ENCODE measurements at regions not wholly inside any gene's neighbourhood (a gene's known extent, or its start where the extent isn't known, plus 50 kb on each side); places are given as distances from the start of the nearest gene placed in this dataset.

- no peak for DNase-seq
These were observed 649.6 kb downstream of the BCL11B start for GRCh38 chr14:98622208-98623051.

GRCh38 chr14:98623788-98624415 lies 648.1 kb downstream of the BCL11B start:
- no peak for DNase-seq

DNA sequence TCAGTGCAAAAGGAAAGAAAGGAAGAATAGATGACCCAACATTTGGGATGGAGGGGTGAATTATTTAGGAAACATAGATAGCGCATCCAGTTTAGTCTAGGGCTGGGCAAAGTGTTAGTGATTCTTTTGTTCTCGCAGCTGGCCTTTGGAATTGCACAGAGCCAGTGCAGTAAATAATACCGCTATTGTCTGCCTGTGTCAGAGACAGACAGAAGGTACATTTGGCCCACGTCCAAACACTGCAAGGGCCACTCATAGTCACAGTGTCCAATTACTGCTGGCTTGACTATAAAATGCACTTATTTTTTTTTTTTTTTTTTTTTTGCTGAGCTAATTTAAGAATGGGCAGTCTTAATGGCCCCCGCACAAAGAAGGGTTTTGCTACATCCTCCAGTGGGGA lies 638.6 kb downstream of the BCL11B start:
- no peak for DNase-seq

DNA sequence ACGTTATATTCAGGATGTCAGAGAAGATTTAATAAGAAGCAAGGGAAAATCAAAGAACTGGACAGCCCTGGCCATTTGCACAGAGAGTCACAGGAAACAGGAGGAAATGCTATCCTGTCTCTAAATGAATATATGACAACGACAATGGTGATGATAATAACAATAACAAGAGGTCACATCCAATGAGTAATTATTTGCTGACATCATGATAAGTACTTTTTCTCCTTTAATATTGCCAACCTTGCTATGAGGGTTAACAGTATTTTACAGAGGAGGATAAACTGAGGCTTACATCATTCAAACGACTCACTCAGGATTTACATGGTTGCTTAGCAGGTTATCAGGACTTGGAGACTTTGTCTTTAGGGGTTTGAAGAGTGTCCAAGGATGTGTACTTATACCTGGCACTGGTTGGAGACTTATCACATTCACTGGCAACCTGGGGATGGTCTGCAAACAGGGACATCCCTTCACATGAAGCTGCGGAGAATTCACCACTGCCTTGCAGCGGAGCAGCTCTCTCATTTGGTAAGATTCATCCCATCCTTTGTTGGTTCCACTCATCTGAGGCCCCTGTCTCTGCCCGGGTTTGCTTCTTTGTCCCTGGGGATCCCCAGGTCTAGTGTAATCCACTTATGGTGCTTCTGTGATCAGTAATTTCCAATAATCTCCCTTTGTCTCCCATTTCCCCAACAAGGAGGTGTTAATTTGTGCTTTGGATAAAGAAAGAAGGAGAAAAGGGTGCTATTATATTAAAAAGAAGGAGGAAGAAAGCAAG lies 637.8 kb downstream of the BCL11B start:
- no peak for DNase-seq

- no peak for DNase-seq
These were observed 633.6 kb downstream of the BCL11B start for GRCh38 chr14:98638366-98638765.

DNA sequence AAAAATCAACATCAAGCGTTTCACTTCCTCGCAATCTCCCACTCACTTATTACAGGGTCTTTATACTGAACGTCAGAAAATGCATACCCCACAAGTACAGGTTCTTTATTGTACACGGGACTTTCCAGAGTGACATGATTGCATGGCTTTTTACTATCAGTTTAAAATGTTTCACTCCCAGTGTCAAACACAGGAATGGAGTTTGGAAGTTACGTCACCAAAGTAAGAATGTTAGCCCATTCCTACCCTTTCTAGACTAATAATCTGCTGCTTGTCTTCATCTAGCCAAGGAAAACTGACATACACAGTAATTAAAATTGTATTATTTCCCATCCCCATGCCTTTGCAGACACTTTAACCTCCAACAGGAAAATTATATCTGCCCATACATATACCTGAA lies 624.2 kb downstream of the BCL11B start:
- no peak for DNase-seq

DNA sequence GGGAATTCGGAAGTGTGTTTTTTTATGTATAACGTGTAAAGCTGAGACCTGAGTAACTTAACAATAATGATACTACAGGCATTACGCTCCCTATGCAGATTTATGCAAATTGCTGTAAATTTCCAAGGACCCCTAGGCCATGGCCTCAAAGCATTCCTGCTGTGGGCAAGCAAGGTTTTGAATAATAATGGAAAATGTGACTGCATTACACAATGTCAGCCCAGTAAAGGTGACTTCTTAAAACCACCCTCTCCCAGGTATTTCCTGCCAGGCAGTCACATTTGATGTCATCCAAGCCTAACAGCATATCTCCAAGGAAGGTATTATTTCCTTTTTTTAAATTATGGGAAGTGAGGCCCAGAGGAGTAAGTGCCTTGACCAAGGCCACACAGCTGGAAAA lies 621.0 kb downstream of the BCL11B start:
- no peak for DNase-seq

GRCh38 chr14:98665007-98665406 lies 607.0 kb downstream of the BCL11B start:
- no peak for DNase-seq

DNA sequence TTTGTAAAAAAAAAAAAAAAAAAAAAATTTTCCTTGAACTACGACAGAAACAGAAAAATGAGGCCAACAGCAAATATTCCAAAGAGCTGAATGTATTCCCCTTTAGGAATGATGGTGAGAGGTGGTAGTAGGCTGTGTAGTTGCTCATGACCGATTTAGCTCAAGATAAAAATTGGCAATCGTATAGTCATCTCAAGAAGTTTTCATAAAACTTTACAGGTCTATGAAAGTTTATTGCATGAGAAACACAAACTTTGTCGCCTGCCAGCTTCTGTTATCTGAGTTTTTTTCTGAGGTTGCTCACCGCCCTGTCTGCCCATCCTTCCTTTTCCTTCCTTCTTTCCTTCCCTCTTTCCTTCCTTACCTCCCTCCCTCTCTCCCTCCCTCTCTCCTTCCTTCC lies 605.5 kb downstream of the BCL11B start:
- no peak for DNase-seq

DNA sequence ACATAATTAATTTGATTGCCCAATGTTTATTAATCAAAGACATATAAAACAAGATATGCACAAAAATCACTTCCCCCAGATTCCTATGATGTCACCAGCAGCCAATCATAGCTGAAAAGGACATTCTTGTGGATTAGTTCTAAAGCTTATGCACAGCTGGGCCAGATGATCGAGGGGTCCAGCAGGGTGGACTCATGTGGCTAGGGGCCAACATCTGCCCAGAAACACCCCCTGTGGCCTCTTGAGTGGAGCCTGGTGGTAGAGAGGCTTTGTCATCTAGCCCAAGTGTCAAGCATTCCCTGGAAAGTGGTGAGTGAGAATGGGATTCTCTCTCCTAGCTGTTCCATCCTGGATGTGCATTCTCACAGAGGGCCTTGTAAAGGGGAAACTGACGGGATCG lies 590.0 kb downstream of the BCL11B start:
- no peak for DNase-seq

DNA sequence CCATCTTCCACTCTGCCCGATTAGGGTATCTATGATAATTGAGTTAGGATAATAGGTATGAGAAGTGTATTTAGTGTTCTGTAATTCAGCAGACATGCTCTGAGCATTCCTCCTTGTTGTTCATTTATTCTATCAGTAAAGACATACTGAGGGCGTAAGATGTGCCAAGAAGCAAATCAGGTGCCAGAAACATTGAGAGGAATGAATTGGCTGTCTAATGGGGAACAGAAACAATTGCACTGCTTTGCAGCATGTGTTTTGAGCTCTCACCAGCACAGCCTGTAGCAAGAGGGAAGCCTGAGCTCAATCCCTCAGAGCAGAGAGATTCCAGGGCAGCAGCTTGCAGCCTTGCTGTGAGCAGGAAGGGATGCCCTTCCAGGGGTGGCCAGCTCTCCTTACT lies 589.3 kb downstream of the BCL11B start:
- DNase-seq = no peak

DNA sequence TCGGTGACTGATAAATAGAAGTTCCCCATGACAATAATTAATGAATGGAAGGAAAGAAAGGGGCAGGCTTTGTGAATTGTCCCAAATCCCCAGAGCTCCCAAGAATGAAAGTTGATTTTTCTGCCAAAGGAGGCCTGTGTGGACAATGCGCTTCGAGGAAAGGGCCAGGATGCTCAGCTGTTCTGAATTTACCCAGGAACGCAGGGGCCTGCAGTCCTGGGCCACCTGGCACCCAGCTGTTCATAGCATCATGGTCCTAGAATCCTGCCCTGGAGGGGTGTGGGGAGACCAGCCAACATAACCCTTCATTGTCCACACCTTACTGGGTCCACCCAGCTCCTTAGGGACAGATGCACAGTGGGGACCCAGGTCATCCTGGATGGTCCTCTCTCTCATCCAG lies 587.5 kb downstream of the BCL11B start:
- DNase-seq = no peak

- DNase-seq = no peak
These were observed 586.3 kb downstream of the BCL11B start for GRCh38 chr14:98685725-98686124.

DNA sequence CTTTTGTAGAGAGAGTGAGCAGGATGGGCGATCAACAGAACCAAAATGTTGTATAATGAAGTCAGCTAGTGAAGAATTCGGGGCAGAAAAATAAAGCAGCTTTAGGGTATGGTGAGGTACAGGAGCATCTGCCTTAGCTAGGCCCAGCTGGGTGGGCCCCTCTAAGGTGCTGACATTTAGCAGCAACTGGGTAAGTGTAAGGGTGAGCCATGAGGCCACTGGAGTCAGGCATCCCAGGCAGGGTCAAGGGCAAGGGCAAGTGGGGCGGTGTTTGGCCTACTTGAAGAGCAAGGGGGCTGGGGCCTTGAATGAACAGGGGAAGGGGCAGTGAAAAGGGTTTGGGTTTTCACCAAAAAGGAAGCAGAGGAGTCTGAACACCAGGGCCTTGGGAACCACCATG lies 583.6 kb downstream of the BCL11B start:
- no peak for DNase-seq

DNA sequence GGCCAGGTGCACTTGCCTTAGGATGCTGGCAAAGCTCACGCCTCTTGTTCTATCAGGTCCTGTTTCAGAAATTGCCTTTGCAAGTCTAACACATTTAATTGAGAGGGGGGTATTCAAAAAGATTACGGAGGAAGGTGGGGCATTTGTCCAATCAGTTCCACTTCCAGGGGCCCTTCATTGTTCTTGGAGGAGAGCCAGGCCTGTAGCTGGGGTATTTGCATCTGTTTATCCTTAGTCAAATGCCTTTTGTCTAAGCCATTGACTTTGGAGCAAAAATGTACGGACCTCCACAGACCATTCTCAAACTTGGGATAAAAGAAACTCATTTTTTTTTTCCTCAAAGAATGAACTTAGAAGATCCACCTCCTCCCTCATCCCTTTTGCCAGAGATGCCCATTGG lies 582.0 kb downstream of the BCL11B start:
- DNase-seq = no peak

GRCh38 chr14:98692832-98693231 lies 579.2 kb downstream of the BCL11B start:
- DNase-seq = peak in 1 of 2 donors; percentile 4

- DNase-seq = no peak
These were observed 577.5 kb downstream of the BCL11B start for GRCh38 chr14:98694541-98694940.

DNA sequence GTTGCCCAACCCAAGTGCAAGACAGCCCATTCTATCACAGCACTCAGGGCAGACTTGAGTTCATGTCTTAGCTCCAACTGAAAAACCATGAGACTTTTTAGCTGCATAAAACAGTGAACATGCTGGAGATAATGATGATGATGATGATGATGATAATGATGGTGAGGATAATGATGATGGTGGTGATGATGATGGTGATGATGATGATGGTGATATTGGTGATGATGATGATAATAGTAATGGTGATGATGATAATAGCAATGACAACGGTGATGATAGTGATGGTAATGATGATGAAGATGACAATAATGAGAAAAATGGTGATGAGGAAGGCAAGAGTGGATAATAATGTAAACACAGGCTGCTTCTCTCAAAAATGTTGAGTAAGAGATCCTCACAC lies 576.2 kb downstream of the BCL11B start:
- no peak for DNase-seq

DNA sequence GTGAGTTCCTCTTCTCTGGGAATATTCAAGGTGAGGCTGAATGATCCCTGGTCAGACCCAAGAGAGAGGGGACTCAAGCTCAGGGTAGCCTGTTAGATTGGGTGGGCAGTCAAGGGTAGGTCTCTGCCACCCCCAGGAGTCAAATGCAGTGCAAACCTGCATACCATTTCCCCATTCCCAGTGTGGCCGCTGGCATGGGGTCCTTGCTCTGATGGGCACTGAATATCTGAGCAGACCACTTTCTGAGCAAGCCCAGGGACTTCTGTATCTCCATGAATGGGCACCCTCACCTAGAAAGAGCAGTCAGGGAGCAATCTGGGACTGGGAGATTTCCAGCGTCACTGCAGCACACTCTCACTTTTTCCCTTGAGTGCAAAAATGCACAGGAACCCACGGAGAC lies 573.7 kb downstream of the BCL11B start:
- no peak for DNase-seq

GRCh38 chr14:98700748-98701147 lies 571.2 kb downstream of the BCL11B start:
- DNase-seq = no peak

- no peak for DNase-seq
These were observed 570.6 kb downstream of the BCL11B start for GRCh38 chr14:98701377-98701776.

DNA sequence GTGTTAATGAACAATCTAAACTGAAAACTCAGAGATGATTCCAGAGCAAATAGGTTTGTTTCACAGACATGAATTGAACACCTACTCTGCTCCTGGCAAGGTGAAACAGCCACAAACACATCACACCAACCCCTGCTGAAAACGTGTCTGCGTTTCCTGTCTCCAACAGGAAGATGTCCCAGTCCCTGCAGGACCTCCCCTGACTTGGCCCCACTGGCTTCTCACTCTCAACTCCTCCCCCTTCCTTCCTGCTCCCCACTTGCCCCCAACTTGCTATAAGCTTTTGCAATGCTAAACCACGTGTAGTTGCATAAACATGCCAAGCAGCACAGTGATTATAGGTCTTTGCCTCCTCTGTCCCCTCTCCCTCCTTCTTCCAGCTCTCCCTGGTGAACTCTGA lies 567.6 kb downstream of the BCL11B start:
- DNase-seq = peak in 1 of 2 donors; percentile 14

GRCh38 chr14:98705871-98706300 lies 566.1 kb downstream of the BCL11B start:
- no peak for DNase-seq

DNA sequence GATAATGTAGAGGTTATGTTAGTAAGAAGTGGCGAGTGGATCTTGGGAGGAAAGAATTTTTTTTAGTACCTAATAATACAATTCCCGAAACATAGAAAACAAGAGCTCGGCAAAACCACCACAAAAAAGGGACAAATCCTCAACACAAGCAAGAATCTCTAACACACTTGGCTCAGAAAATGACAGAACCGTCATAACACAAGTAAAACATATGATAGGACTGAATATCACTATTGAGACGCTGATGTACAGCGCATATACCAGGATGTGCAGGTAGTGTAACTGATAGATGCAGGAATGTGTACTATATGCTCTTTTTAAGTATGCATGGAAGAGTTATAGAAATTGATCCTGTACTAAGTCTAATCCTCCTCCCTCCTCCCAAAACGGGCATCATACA lies 564.5 kb downstream of the BCL11B start:
- no peak for DNase-seq
